Osteocyte (in vitro differentiated cells): ENCODE measurements at regions not wholly inside any gene's neighbourhood (a gene's known extent, or its start where the extent isn't known, plus 50 kb on each side); places are given as distances from the start of the nearest gene placed in this dataset.

ENCODE experiments used
- DNase-seq: peaks from one replicate; pipeline ENCODE4 v3.0.0; 2021; ENCODE audit warnings: mixed read lengths; ENCODE audit not compliant: unreplicated experiment; ENCODE audit errors: extremely low spot score
- H3K27ac Mint-ChIP-seq: one replicate; pipeline ENCODE4 v1.8.0; 2021; ENCODE audit warnings: mild to moderate bottlenecking, mixed read lengths; ENCODE audit not compliant: unreplicated experiment
- H3K27me3 Mint-ChIP-seq: one replicate; pipeline ENCODE4 v1.8.0; 2021; ENCODE audit warnings: mixed read lengths; ENCODE audit not compliant: unreplicated experiment
- H3K36me3 Mint-ChIP-seq: one replicate; pipeline ENCODE4 v1.8.0; 2021; ENCODE audit warnings: mixed read lengths; ENCODE audit not compliant: unreplicated experiment
- H3K4me1 Mint-ChIP-seq: one replicate; pipeline ENCODE4 v1.8.0; 2021; ENCODE audit warnings: mixed read lengths; ENCODE audit not compliant: unreplicated experiment
- H3K4me3 Mint-ChIP-seq: one replicate; pipeline ENCODE4 v1.8.0; 2021; ENCODE audit warnings: mild to moderate bottlenecking, moderate library complexity, mixed read lengths; ENCODE audit not compliant: unreplicated experiment
- H3K9me3 Mint-ChIP-seq: one replicate; pipeline ENCODE4 v1.8.0; 2021; ENCODE audit warnings: mixed read lengths; ENCODE audit not compliant: unreplicated experiment
- TF ChIP-seq, protein P1 (sequence below): fragments of 200-600 bp; sonication (generic); IDR thresholded peaks from 2 replicates; pipeline ENCODE4 v1.5.0; 2021; ENCODE audit warnings: antibody characterized with exemption, mild to moderate bottlenecking, moderate library complexity

DNA sequence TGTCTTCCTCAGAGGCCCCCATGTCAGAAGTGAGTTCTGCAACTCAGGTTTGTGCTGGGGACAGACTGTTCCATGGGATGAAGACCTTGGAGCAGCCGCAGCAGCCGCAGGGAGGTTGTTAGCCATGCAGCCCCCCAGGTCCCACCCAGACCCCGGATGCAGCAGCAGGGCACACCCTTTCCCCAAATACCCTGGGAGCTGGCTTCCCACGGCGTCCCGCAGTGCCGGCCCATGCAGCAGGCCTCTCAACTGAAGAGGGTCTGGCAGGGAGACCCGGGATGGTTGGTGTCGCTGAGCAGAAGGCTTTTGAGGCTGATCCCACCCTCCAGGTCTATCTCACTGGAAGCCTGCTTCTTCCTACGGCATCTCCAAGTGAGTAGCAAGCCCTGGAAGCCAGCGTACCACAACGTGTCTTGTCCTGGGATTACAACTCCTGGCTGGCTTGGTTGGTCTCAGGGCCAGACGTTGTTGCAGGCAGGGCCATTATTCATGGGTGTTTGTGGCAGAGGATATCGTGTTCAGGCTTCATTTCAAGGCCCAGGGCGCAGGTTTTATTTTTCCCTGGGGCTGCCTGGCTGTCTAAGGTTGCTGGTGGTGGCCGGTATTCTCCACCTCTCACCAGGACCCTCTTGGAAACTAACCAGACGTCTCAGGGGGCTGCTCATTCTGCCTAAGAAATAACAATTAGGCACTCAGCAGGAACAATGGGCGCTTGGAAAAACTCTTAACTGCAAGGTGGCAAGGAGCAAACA is 223.2 kb downstream of the C16orf95 start:
- H3K4me3 Mint-ChIP-seq: no peak overlapping the region
- DNase-seq: no peak
- H3K9me3 Mint-ChIP-seq: no peaks in the 10 kb centered on the region
- peaks cover 2% of the 10 kb centered on the region for H3K4me1 Mint-ChIP-seq
- no peaks in the 10 kb centered on the region for H3K36me3 Mint-ChIP-seq
- H3K27ac Mint-ChIP-seq: no peak overlapping the region
- TF ChIP-seq, protein P1, sequence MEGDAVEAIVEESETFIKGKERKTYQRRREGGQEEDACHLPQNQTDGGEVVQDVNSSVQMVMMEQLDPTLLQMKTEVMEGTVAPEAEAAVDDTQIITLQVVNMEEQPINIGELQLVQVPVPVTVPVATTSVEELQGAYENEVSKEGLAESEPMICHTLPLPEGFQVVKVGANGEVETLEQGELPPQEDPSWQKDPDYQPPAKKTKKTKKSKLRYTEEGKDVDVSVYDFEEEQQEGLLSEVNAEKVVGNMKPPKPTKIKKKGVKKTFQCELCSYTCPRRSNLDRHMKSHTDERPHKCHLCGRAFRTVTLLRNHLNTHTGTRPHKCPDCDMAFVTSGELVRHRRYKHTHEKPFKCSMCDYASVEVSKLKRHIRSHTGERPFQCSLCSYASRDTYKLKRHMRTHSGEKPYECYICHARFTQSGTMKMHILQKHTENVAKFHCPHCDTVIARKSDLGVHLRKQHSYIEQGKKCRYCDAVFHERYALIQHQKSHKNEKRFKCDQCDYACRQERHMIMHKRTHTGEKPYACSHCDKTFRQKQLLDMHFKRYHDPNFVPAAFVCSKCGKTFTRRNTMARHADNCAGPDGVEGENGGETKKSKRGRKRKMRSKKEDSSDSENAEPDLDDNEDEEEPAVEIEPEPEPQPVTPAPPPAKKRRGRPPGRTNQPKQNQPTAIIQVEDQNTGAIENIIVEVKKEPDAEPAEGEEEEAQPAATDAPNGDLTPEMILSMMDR: no peak
- no peaks in the 10 kb centered on the region for H3K27me3 Mint-ChIP-seq

DNA sequence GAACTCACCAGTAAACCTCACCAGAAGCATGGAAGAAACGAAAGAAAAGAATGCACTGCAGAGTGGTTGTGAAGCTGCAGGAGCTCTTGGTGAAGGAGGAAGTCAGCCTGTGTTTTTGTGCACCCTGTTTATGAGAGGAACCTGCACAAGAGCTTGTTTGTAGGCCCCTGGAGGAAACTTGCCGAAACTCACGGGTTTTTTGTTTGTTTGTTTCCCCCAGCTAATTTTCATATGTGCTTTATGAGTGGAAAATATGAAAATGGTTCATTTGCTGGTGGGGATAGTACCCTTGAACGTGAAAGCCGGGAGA is 222.7 kb downstream of the C16orf95 start:
- Mint-ChIP-seq H3K4me3 (no peak overlapping the region), H3K27ac (no peak overlapping the region), H3K27me3 (no peaks in the 10 kb centered on the region), H3K36me3 (no peaks in the 10 kb centered on the region), H3K4me1 (peaks cover 4% of the 10 kb centered on the region), H3K9me3 (no peaks in the 10 kb centered on the region)
- TF ChIP-seq, protein P1: no peak
- DNase-seq: no peak

DNA sequence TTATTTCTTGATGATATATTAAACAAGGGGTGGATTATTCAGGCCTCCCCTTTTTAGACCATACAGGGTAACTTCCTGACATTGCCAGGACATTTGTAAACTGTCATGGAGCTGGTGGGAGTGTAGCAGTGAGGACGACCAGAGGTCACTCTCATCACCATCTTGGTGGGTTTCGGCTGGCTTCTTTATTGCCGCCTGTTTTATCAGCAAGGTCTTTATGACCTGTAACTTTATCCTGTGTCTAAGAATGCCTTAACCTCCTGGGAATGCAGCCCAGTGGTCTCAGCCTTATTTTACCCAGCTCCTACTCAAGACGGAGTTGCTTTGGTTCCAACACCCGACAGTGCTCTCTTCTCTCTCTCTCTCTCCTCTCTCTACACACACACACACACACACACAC is 221.9 kb downstream of the C16orf95 start:
- Mint-ChIP-seq H3K36me3 (no peaks in the 10 kb centered on the region), H3K4me3 (no peak overlapping the region), H3K4me1 (peaks cover 10% of the 10 kb centered on the region), H3K9me3 (no peaks in the 10 kb centered on the region), H3K27ac (no peak overlapping the region), H3K27me3 (no peaks in the 10 kb centered on the region)
- TF ChIP-seq, protein P1: no peak
- no peak for DNase-seq

DNA sequence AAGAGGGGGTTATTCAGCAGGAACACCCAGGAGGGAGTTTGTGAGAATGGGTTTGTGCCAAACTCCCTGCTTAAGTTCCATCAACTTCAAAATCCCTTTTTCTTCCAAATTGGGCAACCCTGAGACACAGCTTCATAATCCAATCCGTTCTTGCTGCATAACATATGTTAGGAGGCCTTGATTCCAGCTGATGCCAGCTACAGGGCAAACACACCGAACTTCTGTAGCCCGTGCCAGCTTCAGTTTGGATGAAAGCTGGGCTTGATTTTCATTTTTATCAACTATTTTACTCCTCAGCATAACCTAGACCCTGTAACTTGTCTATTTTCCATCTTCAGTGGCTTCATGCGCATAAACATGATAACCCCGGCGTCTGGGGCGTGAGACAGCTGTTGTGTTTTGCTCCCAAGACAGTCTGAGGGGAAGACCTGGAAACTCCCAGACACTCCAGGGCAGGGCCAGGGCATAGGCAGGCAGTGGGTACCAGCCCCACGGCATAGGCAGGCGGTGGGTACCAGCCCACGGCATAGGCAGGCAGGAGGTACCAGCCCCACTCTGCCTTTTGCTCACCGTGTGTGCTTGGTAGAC is 220.4 kb downstream of the C16orf95 start:
- H3K4me3 Mint-ChIP-seq: no peak overlapping the region
- no peak overlapping the region for H3K27ac Mint-ChIP-seq
- no peaks in the 10 kb centered on the region for H3K27me3 Mint-ChIP-seq
- TF ChIP-seq, protein P1: no peak
- H3K36me3 Mint-ChIP-seq: no peaks in the 10 kb centered on the region
- H3K4me1 Mint-ChIP-seq: peaks cover 17% of the 10 kb centered on the region
- no peaks in the 10 kb centered on the region for H3K9me3 Mint-ChIP-seq
- DNase-seq: no peak

DNA sequence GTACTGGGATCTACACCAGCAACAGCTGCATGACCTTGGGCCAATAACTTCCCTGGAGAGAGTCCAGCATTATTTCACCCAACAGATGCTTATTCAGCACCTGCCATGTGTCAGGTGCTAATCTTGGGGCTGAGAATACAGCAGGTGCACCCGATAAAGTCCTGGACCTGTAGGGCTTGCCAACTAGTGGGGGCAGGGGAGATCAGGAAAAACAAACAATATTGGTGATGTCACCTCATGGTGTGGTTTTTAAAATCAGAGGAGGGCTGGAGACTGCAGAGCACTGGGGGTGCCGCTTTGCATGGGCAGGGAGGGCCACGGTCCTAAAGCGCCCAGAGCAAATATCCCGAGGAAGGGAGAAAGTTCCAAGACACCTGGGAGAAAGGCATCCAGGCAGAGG is 218.8 kb downstream of the C16orf95 start:
- Mint-ChIP-seq H3K27ac (no peak overlapping the region), H3K27me3 (no peaks in the 10 kb centered on the region), H3K4me1 (peaks cover 28% of the 10 kb centered on the region), H3K36me3 (no peaks in the 10 kb centered on the region), H3K4me3 (no peak overlapping the region), H3K9me3 (no peaks in the 10 kb centered on the region)
- TF ChIP-seq, protein P1: no peak
- no peak for DNase-seq
